Spinal cord (tissue), 9 donors: ENCODE measurements at regions not wholly inside any gene's neighbourhood (a gene's known extent, or its start where the extent isn't known, plus 50 kb on each side); places are given as distances from the start of the nearest gene placed in this dataset.

ENCODE experiments used
- DNase-seq, 6 donors: peaks; one replicate each; pipeline versions ENCODE4 v3.0.0 to v3.0.0-alpha.2; 2013 to 2015; ENCODE audit warnings: low spot score in 6 of 6, low read depth in 4 of 6
- H3K27ac ChIP-seq: one replicate; pipeline ENCODE4 v1.5.1; 2013; ENCODE audit warnings: low read depth, low read length, control low read depth
- H3K27me3 ChIP-seq: one replicate; pipeline ENCODE4 v1.6.1; 2013; ENCODE audit warnings: low read length; ENCODE audit not compliant: control insufficient read depth, insufficient read depth
- H3K36me3 ChIP-seq: one replicate; pipeline ENCODE4 v1.6.1; 2013; ENCODE audit warnings: low read length; ENCODE audit not compliant: control insufficient read depth, insufficient read depth
- H3K4me1 ChIP-seq: one replicate; pipeline ENCODE4 v1.6.1; 2013; ENCODE audit warnings: low read length; ENCODE audit not compliant: control insufficient read depth, insufficient read depth
- H3K4me3 ChIP-seq: one replicate; pipeline ENCODE4 v1.5.1; 2013; ENCODE audit warnings: low read depth, low read length, control low read depth
- H3K9me3 ChIP-seq: one replicate; pipeline ENCODE4 v1.6.1; 2013; ENCODE audit warnings: low read length; ENCODE audit not compliant: control insufficient read depth, insufficient read depth
- WGBS: methylation state at CpG from one replicate; pipeline ENCODE4 v1.1.5; 2013; ENCODE audit warnings: missing lambda C conversion rate; ENCODE audit not compliant: insufficient coverage; 5-methylcytosine and 5-hydroxymethylcytosine counted together
- donor health status: healthy.

DNA sequence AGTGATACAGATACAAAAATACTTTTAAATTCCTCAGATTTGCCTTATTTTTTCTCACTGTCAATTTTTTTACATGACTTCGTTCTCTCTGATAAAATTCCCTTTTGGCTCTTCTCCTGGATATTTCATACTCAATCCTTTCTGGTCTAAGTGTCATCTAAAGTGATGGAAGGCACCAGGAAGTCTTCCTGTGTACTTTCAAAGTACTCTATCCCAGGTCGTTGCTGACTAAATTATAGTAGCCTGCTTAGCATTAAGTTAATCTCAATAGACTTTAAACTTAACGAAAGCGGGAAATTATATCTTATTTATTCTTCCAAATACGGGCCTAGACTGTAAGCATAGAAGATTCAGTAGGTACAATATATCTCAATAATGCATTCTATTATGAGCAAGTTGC, 67.8 kb downstream of the CASP12 start:
- WGBS: 83% methylated on average over 1 of the region's 5 CpGs
- no peak overlapping the region for H3K27ac ChIP-seq
- DNase-seq: no peak
- H3K36me3 ChIP-seq: no peaks in the 10 kb centered on the region
- no peaks in the 10 kb centered on the region for H3K27me3 ChIP-seq
- H3K9me3 ChIP-seq: no peaks in the 10 kb centered on the region
- no peaks in the 10 kb centered on the region for H3K4me1 ChIP-seq
- H3K4me3 ChIP-seq: no peak overlapping the region

DNA sequence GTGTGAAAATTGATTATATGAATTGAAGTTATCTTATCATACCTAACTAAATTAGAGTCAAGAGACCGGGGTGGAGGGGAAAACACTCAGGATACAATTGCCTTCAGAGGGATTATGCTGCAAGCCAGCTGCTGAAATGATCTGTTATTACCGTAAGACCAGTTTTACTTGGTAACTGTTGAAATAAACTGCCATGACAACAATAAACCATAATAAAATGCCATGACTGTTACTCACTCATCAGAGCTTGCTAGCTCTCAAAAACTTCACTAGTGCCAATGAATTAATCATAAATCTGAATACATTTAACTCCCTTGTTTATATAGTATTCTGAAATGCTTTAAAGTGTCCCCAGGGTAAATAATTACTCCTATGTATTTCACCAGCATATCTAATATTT, 68.2 kb downstream of the CASP12 start:
- no peak for DNase-seq
- no peak overlapping the region for H3K27ac ChIP-seq

GRCh38 chr11:104826772-104827171, 71.5 kb downstream of the CASP12 start:
- no CpG with 5 or more reads among the region's 1 CpG for WGBS
- no peak overlapping the region for H3K4me3 ChIP-seq
- DNase-seq: no peak
- no peak overlapping the region for H3K27ac ChIP-seq
- H3K4me1 ChIP-seq: no peaks in the 10 kb centered on the region
- H3K27me3 ChIP-seq: no peaks in the 10 kb centered on the region
- H3K36me3 ChIP-seq: no peaks in the 10 kb centered on the region
- no peaks in the 10 kb centered on the region for H3K9me3 ChIP-seq

More for the DNA sequence above, 68.2 kb downstream of the CASP12 start:
- no peaks in the 10 kb centered on the region for H3K4me1 ChIP-seq
- H3K27me3 ChIP-seq: no peaks in the 10 kb centered on the region
- H3K4me3 ChIP-seq: no peak overlapping the region
- no peaks in the 10 kb centered on the region for H3K9me3 ChIP-seq
- no peaks in the 10 kb centered on the region for H3K36me3 ChIP-seq
- WGBS: no CpG with 5 or more reads among the region's 2 CpGs

- no peak for DNase-seq
- no CpG with 5 or more reads among the region's 1 CpG for WGBS
- Histone ChIP-seq H3K4me3 (no peak overlapping the region), H3K27ac (no peak overlapping the region), H3K4me1 (no peaks in the 10 kb centered on the region), H3K27me3 (no peaks in the 10 kb centered on the region), H3K9me3 (no peaks in the 10 kb centered on the region), H3K36me3 (no peaks in the 10 kb centered on the region)
These were observed 74.6 kb downstream of the CASP12 start for GRCh38 chr11:104823657-104824056.

GRCh38 chr11:104820431-104820830, 77.8 kb downstream of the CASP12 start:
- Histone ChIP-seq H3K36me3 (no peaks in the 10 kb centered on the region), H3K27ac (no peak overlapping the region), H3K4me3 (no peak overlapping the region), H3K4me1 (no peaks in the 10 kb centered on the region), H3K9me3 (no peaks in the 10 kb centered on the region), H3K27me3 (no peaks in the 10 kb centered on the region)
- peak in 2 of 6 donors; percentile 17 to 82 for DNase-seq
- 93% methylated on average over 2 of the region's 2 CpGs for WGBS

- no peak overlapping the region for H3K27ac ChIP-seq
- no peak overlapping the region for H3K4me3 ChIP-seq
- no peaks in the 10 kb centered on the region for H3K36me3 ChIP-seq
- H3K4me1 ChIP-seq: no peaks in the 10 kb centered on the region
- H3K27me3 ChIP-seq: no peaks in the 10 kb centered on the region
- H3K9me3 ChIP-seq: no peaks in the 10 kb centered on the region
- DNase-seq: no peak
- no CpG with 5 or more reads among the region's 4 CpGs for WGBS
These were observed 78.7 kb downstream of the CASP12 start for GRCh38 chr11:104819603-104820002.

- Histone ChIP-seq H3K9me3 (no peaks in the 10 kb centered on the region), H3K36me3 (no peaks in the 10 kb centered on the region), H3K27me3 (no peaks in the 10 kb centered on the region), H3K4me1 (no peaks in the 10 kb centered on the region), H3K4me3 (no peak overlapping the region), H3K27ac (no peak overlapping the region)
- DNase-seq: peak in 1 of 6 donors; percentile 33
These were observed 79.2 kb downstream of the CASP12 start for GRCh38 chr11:104819107-104819506.

DNA sequence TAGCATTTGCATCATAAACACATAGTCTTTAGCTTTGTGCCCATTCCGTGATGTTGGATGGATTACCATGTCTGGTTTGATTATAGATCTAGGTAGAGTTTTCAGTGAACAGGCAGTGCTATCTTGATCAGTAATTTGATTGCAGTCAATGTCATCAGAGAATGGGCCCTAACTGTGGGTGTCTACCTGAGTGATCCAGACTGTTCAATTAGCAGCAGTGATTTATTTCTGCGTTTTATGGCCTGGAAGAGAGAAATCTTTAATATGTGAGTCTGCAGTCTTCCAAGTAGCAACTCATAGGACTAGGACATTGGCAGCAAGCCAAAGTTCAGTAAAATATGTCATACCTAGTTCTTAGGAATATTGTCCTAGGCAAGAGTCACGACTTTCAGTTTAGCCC, 80.3 kb downstream of the CASP12 start:
- no peaks in the 10 kb centered on the region for H3K36me3 ChIP-seq
- H3K4me1 ChIP-seq: no peaks in the 10 kb centered on the region
- DNase-seq: peak in 1 of 6 donors; percentile 32
- WGBS: 92% methylated on average over 2 of the region's 3 CpGs
- H3K4me3 ChIP-seq: no peak overlapping the region
- H3K27ac ChIP-seq: no peak overlapping the region
- H3K27me3 ChIP-seq: no peaks in the 10 kb centered on the region
- H3K9me3 ChIP-seq: no peaks in the 10 kb centered on the region

DNA sequence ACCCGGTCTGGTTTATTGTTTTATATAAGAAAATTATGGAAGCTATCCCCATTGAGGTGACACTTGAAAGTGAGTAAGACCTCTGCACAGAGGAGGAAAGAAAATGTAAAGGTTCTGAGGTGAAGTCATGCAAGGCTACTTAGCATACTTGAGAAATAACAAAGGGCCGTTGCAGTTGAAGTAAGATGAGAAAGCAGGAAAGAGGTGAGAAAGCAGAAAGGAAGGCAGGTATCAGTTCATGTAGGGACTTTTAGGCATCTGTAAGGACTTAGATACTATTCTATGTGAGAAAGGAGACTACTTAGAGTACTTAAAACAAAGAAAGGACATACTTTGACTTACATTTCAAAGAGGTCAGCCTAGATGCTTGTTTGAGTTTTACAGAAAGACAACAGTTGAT, 84.7 kb downstream of the CASP12 start:
- 80% methylated on average over 1 of the region's 2 CpGs for WGBS
- Histone ChIP-seq H3K4me3 (no peak overlapping the region), H3K27me3 (no peaks in the 10 kb centered on the region), H3K4me1 (no peaks in the 10 kb centered on the region), H3K27ac (no peak overlapping the region), H3K9me3 (no peaks in the 10 kb centered on the region), H3K36me3 (no peaks in the 10 kb centered on the region)
- DNase-seq: no peak

- peak in 3 of 6 donors; percentile 20 to 93 (median 75) for DNase-seq
- Histone ChIP-seq H3K4me1 (no peaks in the 10 kb centered on the region), H3K36me3 (no peaks in the 10 kb centered on the region), H3K27ac (no peak overlapping the region), H3K27me3 (no peaks in the 10 kb centered on the region), H3K4me3 (no peak overlapping the region), H3K9me3 (no peaks in the 10 kb centered on the region)
- 42% methylated on average over 5 of the region's 8 CpGs for WGBS
These were observed 86.0 kb downstream of the CASP12 start for GRCh38 chr11:104812103-104812788.
